ENCODE measurements at regions not wholly inside any gene's neighbourhood (a gene's known extent, or its start where the extent isn't known, plus 50 kb on each side); places are given as distances from the start of the nearest gene placed in this dataset.

GRCh38 chr22:48943567-48944432, 883.9 kb downstream of the BRD1 start (continued):
- no peak for TF ChIP-seq CHCHD3 (CRISPR knock-in tag; IDR thresholded peaks at IDR 0.05)
- TF ChIP-seq HOXA3 (CRISPR knock-in tag; IDR thresholded peaks at IDR 0.05), result peak; percentile 87
- TF ChIP-seq HDAC2 (CRISPR knock-in tag; IDR thresholded peaks at IDR 0.05), result peak; percentile 88; the same call in 1 of the 2 replicates
- TF ChIP-seq, protein P1, sequence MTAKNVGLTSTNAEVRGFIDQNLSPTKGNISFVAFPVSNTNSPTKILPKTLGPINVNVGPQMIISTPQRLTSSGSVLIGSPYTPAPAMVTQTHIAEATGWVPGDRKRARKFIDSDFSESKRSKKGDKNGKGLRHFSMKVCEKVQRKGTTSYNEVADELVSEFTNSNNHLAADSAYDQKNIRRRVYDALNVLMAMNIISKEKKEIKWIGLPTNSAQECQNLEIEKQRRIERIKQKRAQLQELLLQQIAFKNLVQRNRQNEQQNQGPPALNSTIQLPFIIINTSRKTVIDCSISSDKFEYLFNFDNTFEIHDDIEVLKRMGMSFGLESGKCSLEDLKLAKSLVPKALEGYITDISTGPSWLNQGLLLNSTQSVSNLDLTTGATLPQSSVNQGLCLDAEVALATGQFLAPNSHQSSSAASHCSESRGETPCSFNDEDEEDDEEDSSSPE (CRISPR knock-in tag; IDR thresholded peaks at IDR 0.05), result peak; percentile 67
- TF ChIP-seq TGIF2 (CRISPR knock-in tag; IDR thresholded peaks at IDR 0.05), result no peak
- TF ChIP-seq POLR2AphosphoS5 (IDR thresholded peaks at IDR 0.05; ENCODE audit: low read depth, low read length), result peak; percentile 71
- no peak for TF ChIP-seq ZNF225 (CRISPR knock-in tag; IDR thresholded peaks at IDR 0.05)
- peak; percentile 61; the same call in 1 of the 2 replicates for TF ChIP-seq ZNF350 (CRISPR knock-in tag; IDR thresholded peaks at IDR 0.05; ENCODE audit: borderline replicate concordance, low read depth)
- TF ChIP-seq JDP2 (CRISPR knock-in tag; IDR thresholded peaks at IDR 0.05; ENCODE audit: borderline replicate concordance), result no peak
- no peak for TF ChIP-seq SNRNP70 (IDR thresholded peaks at IDR 0.05; ENCODE audit: low read depth, low read length)
- no peak for TF ChIP-seq WIZ (CRISPR knock-in tag; IDR thresholded peaks at IDR 0.05)
- TF ChIP-seq ZNF136 (CRISPR knock-in tag; IDR thresholded peaks at IDR 0.05; ENCODE audit: low read depth), result no peak
- peak; percentile 58; the same call in 1 of the 2 replicates for TF ChIP-seq ZNF362 (CRISPR knock-in tag; IDR thresholded peaks at IDR 0.05; ENCODE audit: borderline replicate concordance)
- no peak for TF ChIP-seq IRF2 (CRISPR knock-in tag; IDR thresholded peaks at IDR 0.05)
- TF ChIP-seq BCLAF1 (IDR thresholded peaks at IDR 0.05), result no peak
- TF ChIP-seq ZNF484 (CRISPR knock-in tag; IDR thresholded peaks at IDR 0.05; ENCODE audit: borderline replicate concordance, low read depth), result no peak
- TF ChIP-seq ZNF414 (CRISPR knock-in tag; IDR thresholded peaks at IDR 0.05), result no peak
- no peak for TF ChIP-seq GTF2F1 (IDR thresholded peaks at IDR 0.05; ENCODE audit: low read length)
- no peak for TF ChIP-seq ZNF232 (CRISPR knock-in tag; IDR thresholded peaks at IDR 0.05; ENCODE audit: borderline replicate concordance)
- TF ChIP-seq, protein P2, sequence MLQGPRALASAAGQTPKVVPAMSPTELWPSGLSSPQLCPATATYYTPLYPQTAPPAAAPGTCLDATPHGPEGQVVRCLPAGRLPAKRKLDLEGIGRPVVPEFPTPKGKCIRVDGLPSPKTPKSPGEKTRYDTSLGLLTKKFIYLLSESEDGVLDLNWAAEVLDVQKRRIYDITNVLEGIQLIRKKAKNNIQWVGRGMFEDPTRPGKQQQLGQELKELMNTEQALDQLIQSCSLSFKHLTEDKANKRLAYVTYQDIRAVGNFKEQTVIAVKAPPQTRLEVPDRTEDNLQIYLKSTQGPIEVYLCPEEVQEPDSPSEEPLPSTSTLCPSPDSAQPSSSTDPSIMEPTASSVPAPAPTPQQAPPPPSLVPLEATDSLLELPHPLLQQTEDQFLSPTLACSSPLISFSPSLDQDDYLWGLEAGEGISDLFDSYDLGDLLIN (CRISPR knock-in tag; IDR thresholded peaks at IDR 0.05; ENCODE audit: borderline replicate concordance), result no peak
- TF ChIP-seq FOXK2 (IDR thresholded peaks at IDR 0.05), result no peak

Data from HepG2 (cell line).